RPMI7951 (cell line): ENCODE measurements at regions not wholly inside any gene's neighbourhood (a gene's known extent, or its start where the extent isn't known, plus 50 kb on each side); places are given as distances from the start of the nearest gene placed in this dataset.
"Not testable (repeated sequence)": the region's sequence is repeated elsewhere in the genome, so short reads cannot be mapped to it uniquely, and the experiment has no call there.

Experiments used
- DNase-seq: peaks from one replicate; pipeline ENCODE4 v3.0.0-alpha.2; 2012; ENCODE audit warnings: low read depth

GRCh38 chr3:103459815-103460214 is 1025.0 kb downstream of the ZPLD1 start:
- no peak for DNase-seq

- no peak for DNase-seq
Observed at GRCh38 chr3:103470498-103470897, 1035.7 kb downstream of the ZPLD1 start.

- DNase-seq: no peak
Observed at GRCh38 chr3:103494011-103494410, 1059.2 kb downstream of the ZPLD1 start.

- DNase-seq: no peak
Observed at GRCh38 chr3:103494512-103494911, 1059.7 kb downstream of the ZPLD1 start.

GRCh38 chr3:103495186-103495585 is 1060.4 kb downstream of the ZPLD1 start:
- no peak for DNase-seq

GRCh38 chr3:103499132-103499900 is 1064.5 kb downstream of the ZPLD1 start:
- DNase-seq: no peak

GRCh38 chr3:103499967-103500366 is 1065.2 kb downstream of the ZPLD1 start:
- no peak for DNase-seq

GRCh38 chr3:103510760-103511159 is 1075.9 kb downstream of the ZPLD1 start:
- no peak for DNase-seq

- DNase-seq: no peak
Observed at GRCh38 chr3:103511891-103512290, 1077.1 kb downstream of the ZPLD1 start.

GRCh38 chr3:103512595-103512994 is 1077.8 kb downstream of the ZPLD1 start:
- DNase-seq: no peak

- DNase-seq: no peak
Observed at GRCh38 chr3:103513003-103513402, 1078.2 kb downstream of the ZPLD1 start.

GRCh38 chr3:103515116-103515515 is 1080.3 kb downstream of the ZPLD1 start:
- no peak for DNase-seq

GRCh38 chr3:103516950-103517349 is 1082.1 kb downstream of the ZPLD1 start:
- DNase-seq: no peak

GRCh38 chr3:103531327-103531726 is 1096.5 kb downstream of the ZPLD1 start:
- DNase-seq: not testable (repeated sequence)

GRCh38 chr3:103532986-103533385 is 1098.2 kb downstream of the ZPLD1 start:
- DNase-seq: no peak

- DNase-seq: no peak
Observed at GRCh38 chr3:103554451-103554850, 1119.6 kb downstream of the ZPLD1 start.

GRCh38 chr3:103564116-103564515 is 1129.3 kb downstream of the ZPLD1 start:
- DNase-seq: not testable (repeated sequence)

- no peak for DNase-seq
Observed at GRCh38 chr3:103585809-103586208, 1151.0 kb downstream of the ZPLD1 start.

- no peak for DNase-seq
Observed at GRCh38 chr3:103589770-103590169, 1155.0 kb downstream of the ZPLD1 start.

GRCh38 chr3:103600844-103601243 is 1166.0 kb downstream of the ZPLD1 start:
- no peak for DNase-seq

GRCh38 chr3:103601666-103602065 is 1166.9 kb downstream of the ZPLD1 start:
- DNase-seq: no peak

GRCh38 chr3:103609472-103609871 is 1174.7 kb downstream of the ZPLD1 start:
- DNase-seq: no peak

- no peak for DNase-seq
Observed at GRCh38 chr3:103613397-103614156, 1178.8 kb downstream of the ZPLD1 start.
